Daoy (cell line): ENCODE measurements at regions not wholly inside any gene's neighbourhood (a gene's known extent, or its start where the extent isn't known, plus 50 kb on each side); places are given as distances from the start of the nearest gene placed in this dataset.
"Not testable (repeated sequence)": the region's sequence is repeated elsewhere in the genome, so short reads cannot be mapped to it uniquely, and the experiment has no call there.

ENCODE experiments used
- DNase-seq: peaks from one replicate; pipeline ENCODE4 v3.0.0-alpha.2; 2015; ENCODE audit warnings: low read depth

- no peak for DNase-seq
Observed at GRCh38 chr15:93948726-93949125, 282.6 kb upstream of the MCTP2 start.

- DNase-seq: no peak
Observed at GRCh38 chr15:93943586-93943985, 287.8 kb upstream of the MCTP2 start.

GRCh38 chr15:93942269-93942694, 289.1 kb upstream of the MCTP2 start:
- DNase-seq: no peak

- no peak for DNase-seq
Observed at GRCh38 chr15:93941697-93942096, 289.7 kb upstream of the MCTP2 start.

GRCh38 chr15:93940226-93940625, 291.1 kb upstream of the MCTP2 start:
- DNase-seq: no peak

- no peak for DNase-seq
Observed at GRCh38 chr15:93932164-93932776, 299.1 kb upstream of the MCTP2 start.

GRCh38 chr15:93929375-93930094, 301.8 kb upstream of the MCTP2 start:
- peak; percentile 86 for DNase-seq

- no peak for DNase-seq
Observed at GRCh38 chr15:93920204-93920603, 311.2 kb upstream of the MCTP2 start.

GRCh38 chr15:93918801-93919200, 312.6 kb upstream of the MCTP2 start:
- not testable (repeated sequence) for DNase-seq

GRCh38 chr15:93917181-93917580, 314.2 kb upstream of the MCTP2 start:
- DNase-seq: no peak

- no peak for DNase-seq
Observed at GRCh38 chr15:93913871-93914270, 317.5 kb upstream of the MCTP2 start.

- DNase-seq: no peak
Observed at GRCh38 chr15:93913310-93913709, 318.1 kb upstream of the MCTP2 start.

GRCh38 chr15:93900476-93901400, 330.6 kb upstream of the MCTP2 start:
- no peak for DNase-seq

GRCh38 chr15:93899817-93900216, 331.5 kb upstream of the MCTP2 start:
- no peak for DNase-seq

GRCh38 chr15:93897377-93897776, 334.0 kb upstream of the MCTP2 start:
- DNase-seq: no peak

- DNase-seq: no peak
Observed at GRCh38 chr15:93895976-93896770, 335.2 kb upstream of the MCTP2 start.

GRCh38 chr15:93894438-93895036, 336.8 kb upstream of the MCTP2 start:
- no peak for DNase-seq

GRCh38 chr15:93887151-93887550, 344.2 kb upstream of the MCTP2 start:
- DNase-seq: no peak

- no peak for DNase-seq
Observed at GRCh38 chr15:93882779-93883178, 348.6 kb upstream of the MCTP2 start.

GRCh38 chr15:93882141-93882540, 349.2 kb upstream of the MCTP2 start:
- no peak for DNase-seq

GRCh38 chr15:93881310-93881709, 350.1 kb upstream of the MCTP2 start:
- no peak for DNase-seq
